Hepatocyte (in vitro differentiated cells): ENCODE measurements at regions not wholly inside any gene's neighbourhood (a gene's known extent, or its start where the extent isn't known, plus 50 kb on each side); places are given as distances from the start of the nearest gene placed in this dataset.

Source experiments
- EZH2 ChIP-seq: fragments of 200-600 bp; sonication (generic); IDR thresholded peaks from 2 replicates; pipeline ENCODE4 v1.6.1; 2016; ENCODE audit warnings: antibody characterized with exemption, mild to moderate bottlenecking, borderline replicate concordance
- TF ChIP-seq, protein P1 (sequence below): fragments of 200-600 bp; sonication (generic); IDR thresholded peaks from 2 replicates; pipeline ENCODE4 v1.5.1; 2016; ENCODE audit warnings: antibody characterized with exemption, mild to moderate bottlenecking; ENCODE audit not compliant: poor library complexity

DNA sequence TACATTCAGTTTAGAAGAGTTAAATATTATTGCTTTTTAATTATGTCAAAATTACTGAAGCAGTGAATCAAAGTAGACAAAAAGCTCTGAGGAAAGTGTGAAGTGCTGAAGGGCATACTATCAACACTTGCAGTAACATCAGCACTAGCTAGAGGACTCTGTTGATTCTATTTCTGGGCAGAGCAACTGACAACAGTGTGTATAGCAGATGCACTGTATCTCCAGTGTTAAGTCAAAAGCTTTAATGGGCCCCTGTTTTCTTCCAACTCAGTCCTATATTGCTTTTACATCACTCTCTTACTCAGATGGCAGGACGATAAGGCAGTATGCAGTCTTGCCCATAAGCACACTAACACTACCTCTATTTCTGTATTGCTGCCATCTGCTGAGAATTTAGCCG is 435.2 kb upstream of the AMOT start:
- TF ChIP-seq, protein P1, sequence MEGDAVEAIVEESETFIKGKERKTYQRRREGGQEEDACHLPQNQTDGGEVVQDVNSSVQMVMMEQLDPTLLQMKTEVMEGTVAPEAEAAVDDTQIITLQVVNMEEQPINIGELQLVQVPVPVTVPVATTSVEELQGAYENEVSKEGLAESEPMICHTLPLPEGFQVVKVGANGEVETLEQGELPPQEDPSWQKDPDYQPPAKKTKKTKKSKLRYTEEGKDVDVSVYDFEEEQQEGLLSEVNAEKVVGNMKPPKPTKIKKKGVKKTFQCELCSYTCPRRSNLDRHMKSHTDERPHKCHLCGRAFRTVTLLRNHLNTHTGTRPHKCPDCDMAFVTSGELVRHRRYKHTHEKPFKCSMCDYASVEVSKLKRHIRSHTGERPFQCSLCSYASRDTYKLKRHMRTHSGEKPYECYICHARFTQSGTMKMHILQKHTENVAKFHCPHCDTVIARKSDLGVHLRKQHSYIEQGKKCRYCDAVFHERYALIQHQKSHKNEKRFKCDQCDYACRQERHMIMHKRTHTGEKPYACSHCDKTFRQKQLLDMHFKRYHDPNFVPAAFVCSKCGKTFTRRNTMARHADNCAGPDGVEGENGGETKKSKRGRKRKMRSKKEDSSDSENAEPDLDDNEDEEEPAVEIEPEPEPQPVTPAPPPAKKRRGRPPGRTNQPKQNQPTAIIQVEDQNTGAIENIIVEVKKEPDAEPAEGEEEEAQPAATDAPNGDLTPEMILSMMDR, result no peak
- no peak for TF ChIP-seq EZH2
